ENCODE measurements at regions not wholly inside any gene's neighbourhood (a gene's known extent, or its start where the extent isn't known, plus 50 kb on each side); places are given as distances from the start of the nearest gene placed in this dataset.

DNA sequence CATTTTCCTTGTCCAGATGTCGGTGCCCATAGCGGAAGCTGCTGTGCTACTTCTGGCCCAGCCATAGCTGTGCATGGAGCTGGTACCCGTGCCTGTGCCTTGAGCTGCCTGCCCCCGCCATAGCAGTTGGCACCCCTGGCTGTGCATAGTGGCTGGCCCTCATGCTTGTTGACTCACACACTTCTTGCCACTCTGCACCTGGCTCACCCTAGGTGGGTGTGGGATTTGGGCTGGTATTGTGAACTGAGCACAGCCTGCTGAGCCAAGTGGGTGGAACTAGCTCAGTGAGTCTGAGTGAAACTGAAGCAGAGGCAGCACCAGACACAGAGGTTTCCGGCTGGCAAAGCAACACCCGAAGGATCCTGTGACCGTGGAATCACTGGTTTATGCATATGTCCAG lies 689.5 kb upstream of the EYS start:
- intact Hi-C loops (cut with DNase I; ENCODE audit: low total_unique reads) = no loop called here
- Histone ChIP-seq H3K9me3 (no peaks in the 10 kb centered on the region), H3K4me1 (no peaks in the 10 kb centered on the region), H3K27ac (no peak overlapping the region), H3K27me3 (no peaks in the 10 kb centered on the region), H3K4me3 (no peak overlapping the region), H3K36me3 (no peaks in the 10 kb centered on the region)
- TF ChIP-seq CTCF (IDR thresholded peaks at IDR 0.05) (no peak), POLR2A (IDR thresholded peaks at IDR 0.05) (no peak), POLR2AphosphoS5 (IDR thresholded peaks at IDR 0.05) (no peak), EP300 (IDR thresholded peaks at IDR 0.05; ENCODE audit: low read depth) (no peak)
- 90 to 92% methylated on average over 3 to 7 of the region's 7 CpGs for WGBS, 2 donors (ENCODE audit: low coverage in 1 of 2)
- DNase-seq = no peak
- in situ Hi-C loops (cut with MboI; ENCODE audit: low pct_ligation_motif_present in 1 of 4, low pct_unique_long_range_greater_than_20kb in 1 of 4, low sequenced_read_pairs in 3 of 4) = no loop called here

- no peaks in the 10 kb centered on the region for H3K36me3 ChIP-seq
- no peak for DNase-seq
- intact Hi-C loops (cut with DNase I; ENCODE audit: low total_unique reads) (no loop called here), in situ Hi-C loops (cut with MboI; ENCODE audit: low pct_ligation_motif_present in 1 of 4, low pct_unique_long_range_greater_than_20kb in 1 of 4, low sequenced_read_pairs in 3 of 4) (no loop called here)
- no peaks in the 10 kb centered on the region for H3K4me1 ChIP-seq
- H3K4me3 ChIP-seq = no peak overlapping the region
- WGBS, 2 donors (ENCODE audit: low coverage in 1 of 2) = 83% methylated on average over 6 of the region's 6 CpGs; no CpG with 5 or more reads in 1 of the 2 donors
- H3K27me3 ChIP-seq = no peaks in the 10 kb centered on the region
- TF ChIP-seq POLR2A (IDR thresholded peaks at IDR 0.05) (no peak), EP300 (IDR thresholded peaks at IDR 0.05; ENCODE audit: low read depth) (no peak), CTCF (IDR thresholded peaks at IDR 0.05) (no peak), POLR2AphosphoS5 (IDR thresholded peaks at IDR 0.05) (no peak)
- H3K9me3 ChIP-seq = no peaks in the 10 kb centered on the region
- no peak overlapping the region for H3K27ac ChIP-seq
Measured at GRCh38 chr6:66396145-66396544, 689.1 kb upstream of the EYS start.

DNA sequence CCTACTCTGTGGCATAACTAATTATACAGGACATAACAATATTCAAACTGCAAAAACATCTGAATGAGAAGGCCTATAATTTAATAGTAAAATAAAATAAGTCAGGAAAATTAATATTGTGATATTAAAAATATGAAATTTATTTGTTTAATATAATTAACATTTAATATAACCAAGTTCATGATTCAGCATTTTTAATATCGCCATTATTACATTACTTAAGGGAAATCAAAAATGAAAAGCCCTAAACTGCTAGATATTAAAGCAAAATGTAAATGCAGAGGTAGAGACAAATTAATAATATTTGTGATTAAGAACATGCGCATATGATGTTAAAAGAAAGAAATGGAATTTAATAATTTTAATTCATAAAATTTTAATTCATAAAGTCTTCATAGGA lies 683.4 kb upstream of the EYS start:
- in situ Hi-C loops (cut with MboI; ENCODE audit: low pct_ligation_motif_present in 1 of 4, low pct_unique_long_range_greater_than_20kb in 1 of 4, low sequenced_read_pairs in 3 of 4) (no loop called here), intact Hi-C loops (cut with DNase I; ENCODE audit: low total_unique reads) (no loop called here)
- no peak for DNase-seq
- Histone ChIP-seq H3K27ac (no peak overlapping the region), H3K36me3 (no peaks in the 10 kb centered on the region), H3K9me3 (no peaks in the 10 kb centered on the region), H3K27me3 (no peaks in the 10 kb centered on the region), H3K4me1 (no peaks in the 10 kb centered on the region), H3K4me3 (no peak overlapping the region)
- TF ChIP-seq CTCF (IDR thresholded peaks at IDR 0.05) (no peak), POLR2A (IDR thresholded peaks at IDR 0.05) (no peak), POLR2AphosphoS5 (IDR thresholded peaks at IDR 0.05) (no peak)
- 90 to 92% methylated on average over 2 of the region's 2 CpGs for WGBS, 2 donors (ENCODE audit: low coverage in 1 of 2)

DNA sequence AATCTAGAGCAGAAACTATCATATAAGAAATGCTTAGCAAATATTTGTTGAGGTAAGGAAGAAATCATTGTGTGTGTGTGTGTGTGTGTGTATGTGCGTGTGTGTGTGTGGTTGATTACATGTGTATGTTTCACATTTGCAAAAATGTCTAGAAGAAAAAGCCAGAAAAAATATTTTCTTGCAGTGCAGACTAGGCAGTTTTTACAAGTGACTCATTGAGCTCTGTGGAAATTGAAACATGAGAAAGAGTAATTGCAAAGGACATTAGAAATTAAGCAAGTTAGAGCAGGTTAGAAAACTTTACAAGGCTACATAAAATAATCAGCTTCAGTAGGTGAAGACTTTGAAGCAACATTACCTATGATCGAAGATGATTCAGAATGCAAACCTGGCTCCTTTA lies 669.0 kb upstream of the EYS start:
- in situ Hi-C loops (cut with MboI; ENCODE audit: low pct_ligation_motif_present in 1 of 4, low pct_unique_long_range_greater_than_20kb in 1 of 4, low sequenced_read_pairs in 3 of 4) (no loop called here), intact Hi-C loops (cut with DNase I; ENCODE audit: low total_unique reads) (no loop called here)
- H3K27me3 ChIP-seq = no peaks in the 10 kb centered on the region
- no peaks in the 10 kb centered on the region for H3K36me3 ChIP-seq
- no peaks in the 10 kb centered on the region for H3K4me1 ChIP-seq
- TF ChIP-seq EP300 (IDR thresholded peaks at IDR 0.05; ENCODE audit: low read depth) (no peak), CTCF (IDR thresholded peaks at IDR 0.05) (no peak), POLR2AphosphoS5 (IDR thresholded peaks at IDR 0.05) (no peak), POLR2A (IDR thresholded peaks at IDR 0.05) (no peak)
- WGBS, 2 donors (ENCODE audit: low coverage in 1 of 2) = 79 to 86% methylated on average over 2 of the region's 2 CpGs
- H3K4me3 ChIP-seq = no peak overlapping the region
- no peak for DNase-seq
- no peak overlapping the region for H3K27ac ChIP-seq
- no peaks in the 10 kb centered on the region for H3K9me3 ChIP-seq
